Naive B cell (primary cell): ENCODE measurements at regions not wholly inside any gene's neighbourhood (a gene's known extent, or its start where the extent isn't known, plus 50 kb on each side); places are given as distances from the start of the nearest gene placed in this dataset.
"Not testable (repeated sequence)": the region's sequence is repeated elsewhere in the genome, so short reads cannot be mapped to it uniquely, and the experiment has no call there.

Experiments
- ATAC-seq, 2 donors: fragments of 150-1000 bp; cut with Tn5 transposase; 2 replicates each; pipeline ENCODE4 v1.10.0; 2021; ENCODE audit warnings: low read depth in 2 of 2, mild to moderate bottlenecking in 2 of 2, moderate library complexity in 2 of 2
- DNase-seq: peaks from one replicate; pipeline ENCODE4 v3.0.0; 2022
- H3K27ac Mint-ChIP-seq, 6 donors: one replicate each; pipeline ENCODE4 v1.8.0; 2020 to 2022; ENCODE audit warnings: mild to moderate bottlenecking in 6 of 6, mixed read lengths in 6 of 6, moderate library complexity in 5 of 6, inconsistent platforms in 2 of 6
- H3K27me3 Mint-ChIP-seq, 3 donors: one replicate each; pipeline ENCODE4 v1.8.0; 2021 to 2022; ENCODE audit warnings: mixed read lengths in 3 of 3, mild to moderate bottlenecking in 1 of 3
- H3K36me3 Mint-ChIP-seq, 2 donors: one replicate each; pipeline ENCODE4 v1.8.0; 2020 to 2022; ENCODE audit warnings: mixed read lengths in 2 of 2, inconsistent platforms in 1 of 2, mild to moderate bottlenecking in 1 of 2
- H3K4me1 Mint-ChIP-seq, 3 donors: one replicate each; pipeline ENCODE4 v1.8.0; 2020 to 2022; ENCODE audit warnings: mixed read lengths in 3 of 3, inconsistent platforms in 1 of 3, mild to moderate bottlenecking in 1 of 3, moderate library complexity in 1 of 3
- H3K4me3 Mint-ChIP-seq, 8 donors: one replicate each; pipeline ENCODE4 v1.8.0; 2020 to 2022; ENCODE audit warnings: mild to moderate bottlenecking in 8 of 8, mixed read lengths in 8 of 8, moderate library complexity in 8 of 8, inconsistent platforms in 2 of 8
- H3K9me3 Mint-ChIP-seq, 7 donors: one replicate each; pipeline ENCODE4 v1.8.0; 2020 to 2022; ENCODE audit warnings: mixed read lengths in 7 of 7, mild to moderate bottlenecking in 5 of 7, inconsistent platforms in 2 of 7, moderate library complexity in 1 of 7

GRCh38 chr13:18277372-18277771 lies 904.3 kb downstream of the TUBA3C start:
- not testable (repeated sequence) for H3K4me3 Mint-ChIP-seq, H3K27me3 Mint-ChIP-seq, H3K9me3 Mint-ChIP-seq, H3K27ac Mint-ChIP-seq, H3K36me3 Mint-ChIP-seq, ATAC-seq, DNase-seq, H3K4me1 Mint-ChIP-seq

- not testable (repeated sequence) for H3K9me3 Mint-ChIP-seq, H3K4me1 Mint-ChIP-seq, DNase-seq, H3K27me3 Mint-ChIP-seq, ATAC-seq, H3K36me3 Mint-ChIP-seq, H3K27ac Mint-ChIP-seq, H3K4me3 Mint-ChIP-seq
These were observed 905.3 kb downstream of the TUBA3C start for GRCh38 chr13:18276280-18276679.

GRCh38 chr13:18273785-18274514 lies 907.7 kb downstream of the TUBA3C start:
- not testable (repeated sequence) for H3K4me1 Mint-ChIP-seq, ATAC-seq, H3K27ac Mint-ChIP-seq, H3K36me3 Mint-ChIP-seq, H3K9me3 Mint-ChIP-seq, H3K4me3 Mint-ChIP-seq, H3K27me3 Mint-ChIP-seq, DNase-seq

GRCh38 chr13:18258801-18259419 lies 922.7 kb downstream of the TUBA3C start:
- not testable (repeated sequence) for H3K36me3 Mint-ChIP-seq, H3K4me3 Mint-ChIP-seq, H3K4me1 Mint-ChIP-seq, H3K27me3 Mint-ChIP-seq, DNase-seq, H3K27ac Mint-ChIP-seq, ATAC-seq
- peaks cover 7 to 14% (median 12%) of the 10 kb centered on the region in 7 donors for H3K9me3 Mint-ChIP-seq

GRCh38 chr13:18257686-18258085 lies 923.9 kb downstream of the TUBA3C start:
- not testable (repeated sequence) for H3K4me1 Mint-ChIP-seq, H3K36me3 Mint-ChIP-seq, ATAC-seq, H3K27ac Mint-ChIP-seq, H3K4me3 Mint-ChIP-seq, H3K27me3 Mint-ChIP-seq, DNase-seq
- peaks cover 7 to 17% (median 13%) of the 10 kb centered on the region in 7 donors for H3K9me3 Mint-ChIP-seq

GRCh38 chr13:18252848-18253247 lies 928.8 kb downstream of the TUBA3C start:
- H3K27ac Mint-ChIP-seq, H3K27me3 Mint-ChIP-seq: not testable (repeated sequence)

GRCh38 chr13:18248533-18249240 lies 932.9 kb downstream of the TUBA3C start:
- not testable (repeated sequence) for H3K27ac Mint-ChIP-seq, H3K27me3 Mint-ChIP-seq, H3K36me3 Mint-ChIP-seq, DNase-seq, ATAC-seq, H3K4me1 Mint-ChIP-seq
- Mint-ChIP-seq H3K4me3 (peak overlapping the region in 1 of 8 donors; percentile 29), H3K9me3 (peaks cover 6 to 14% (median 7%) of the 10 kb centered on the region in 7 donors)

More at GRCh38 chr13:18252848-18253247, 928.8 kb downstream of the TUBA3C start:
- not testable (repeated sequence) for H3K4me3 Mint-ChIP-seq, ATAC-seq, H3K4me1 Mint-ChIP-seq, DNase-seq
- Mint-ChIP-seq H3K36me3 (peaks cover 0 to 14% of the 10 kb centered on the region in 2 donors), H3K9me3 (peaks cover 14 to 21% (median 16%) of the 10 kb centered on the region in 7 donors)

- not testable (repeated sequence) for H3K4me3 Mint-ChIP-seq, H3K4me1 Mint-ChIP-seq, ATAC-seq, H3K27ac Mint-ChIP-seq, H3K36me3 Mint-ChIP-seq, H3K27me3 Mint-ChIP-seq, DNase-seq
- H3K9me3 Mint-ChIP-seq: peaks cover 0 to 17% (median 9%) of the 10 kb centered on the region in 7 donors
These were observed 941.5 kb downstream of the TUBA3C start for GRCh38 chr13:18240086-18240485.

GRCh38 chr13:18238586-18238985 lies 943.0 kb downstream of the TUBA3C start:
- H3K27ac Mint-ChIP-seq, ATAC-seq, H3K4me1 Mint-ChIP-seq, H3K36me3 Mint-ChIP-seq, DNase-seq, H3K27me3 Mint-ChIP-seq, H3K4me3 Mint-ChIP-seq: not testable (repeated sequence)
- H3K9me3 Mint-ChIP-seq: peaks cover 0 to 17% (median 10%) of the 10 kb centered on the region in 7 donors

- Mint-ChIP-seq H3K4me1 (no peaks in the 10 kb centered on the region), H3K36me3 (no peaks in the 10 kb centered on the region)
These were observed 945.2 kb downstream of the TUBA3C start for GRCh38 chr13:18236528-18236815.

GRCh38 chr13:18235756-18236527 lies 945.7 kb downstream of the TUBA3C start:
- peaks cover 0 to 14% (median 5%) of the 10 kb centered on the region in 7 donors for H3K9me3 Mint-ChIP-seq
- H3K4me3 Mint-ChIP-seq: no peak overlapping the region
- DNase-seq (no peak), ATAC-seq (no peak)
- no peaks in the 10 kb centered on the region for H3K36me3 Mint-ChIP-seq
- H3K27ac Mint-ChIP-seq: no peak overlapping the region
- no peaks in the 10 kb centered on the region for H3K4me1 Mint-ChIP-seq
- no peaks in the 10 kb centered on the region for H3K27me3 Mint-ChIP-seq

More at GRCh38 chr13:18236528-18236815, 945.2 kb downstream of the TUBA3C start:
- no peaks in the 10 kb centered on the region for H3K27me3 Mint-ChIP-seq
- H3K4me3 Mint-ChIP-seq: no peak overlapping the region
- H3K9me3 Mint-ChIP-seq: peaks cover 0 to 16% (median 9%) of the 10 kb centered on the region in 7 donors
- DNase-seq: no peak
- H3K27ac Mint-ChIP-seq: no peak overlapping the region
- no peak for ATAC-seq

- H3K27ac Mint-ChIP-seq: no peak overlapping the region
- peaks cover 0 to 14% (median 8%) of the 10 kb centered on the region in 7 donors for H3K9me3 Mint-ChIP-seq
- peak overlapping the region in 1 of 8 donors; percentile 47 for H3K4me3 Mint-ChIP-seq
- H3K27me3 Mint-ChIP-seq: no peaks in the 10 kb centered on the region
- no peak for ATAC-seq
- no peaks in the 10 kb centered on the region for H3K4me1 Mint-ChIP-seq
- no peaks in the 10 kb centered on the region for H3K36me3 Mint-ChIP-seq
- DNase-seq: no peak
These were observed 946.5 kb downstream of the TUBA3C start for GRCh38 chr13:18235172-18235571.

- not testable (repeated sequence) for DNase-seq, H3K4me3 Mint-ChIP-seq
- H3K9me3 Mint-ChIP-seq: peaks cover 0 to 14% (median 8%) of the 10 kb centered on the region in 7 donors
These were observed 947.2 kb downstream of the TUBA3C start for GRCh38 chr13:18234451-18234850.

More at GRCh38 chr13:18234451-18234850, 947.2 kb downstream of the TUBA3C start:
- ATAC-seq, H3K27me3 Mint-ChIP-seq, H3K4me1 Mint-ChIP-seq, H3K27ac Mint-ChIP-seq, H3K36me3 Mint-ChIP-seq: not testable (repeated sequence)
